Brain pericyte (primary cell): ENCODE measurements at regions not wholly inside any gene's neighbourhood (a gene's known extent, or its start where the extent isn't known, plus 50 kb on each side); places are given as distances from the start of the nearest gene placed in this dataset.
"Not testable (repeated sequence)": the region's sequence is repeated elsewhere in the genome, so short reads cannot be mapped to it uniquely, and the experiment has no call there.

Source experiments
- DNase-seq: peaks from one replicate; pipeline ENCODE4 v3.0.0-alpha.2; 2012; ENCODE audit warnings: low read depth, low spot score

- DNase-seq = no peak
Measured at GRCh38 chr4:28378109-28378830, 1517.6 kb downstream of the STIM2 start.

- no peak for DNase-seq
Measured at GRCh38 chr4:28385801-28386200, 1525.2 kb downstream of the STIM2 start.

GRCh38 chr4:28386776-28387175, 1526.1 kb downstream of the STIM2 start:
- no peak for DNase-seq

GRCh38 chr4:28388471-28388870, 1527.8 kb downstream of the STIM2 start:
- no peak for DNase-seq

- DNase-seq = no peak
Measured at GRCh38 chr4:28391877-28392276, 1531.2 kb downstream of the STIM2 start.

- no peak for DNase-seq
Measured at GRCh38 chr4:28402751-28403150, 1542.1 kb downstream of the STIM2 start.

- DNase-seq = no peak
Measured at GRCh38 chr4:28421221-28421620, 1560.6 kb downstream of the STIM2 start.

GRCh38 chr4:28426251-28426650, 1565.6 kb downstream of the STIM2 start:
- no peak for DNase-seq

- no peak for DNase-seq
Measured at GRCh38 chr4:28427306-28428085, 1566.9 kb downstream of the STIM2 start.

- DNase-seq = no peak
Measured at GRCh38 chr4:28432348-28433025, 1571.8 kb downstream of the STIM2 start.

- DNase-seq = no peak
Measured at GRCh38 chr4:28435314-28435713, 1574.7 kb downstream of the STIM2 start.

GRCh38 chr4:28436191-28437080, 1575.8 kb downstream of the STIM2 start:
- DNase-seq = no peak

- no peak for DNase-seq
Measured at GRCh38 chr4:28443371-28443770, 1582.7 kb downstream of the STIM2 start.

- DNase-seq = no peak
Measured at GRCh38 chr4:28443801-28444412, 1583.3 kb downstream of the STIM2 start.

- DNase-seq = no peak
Measured at GRCh38 chr4:28444886-28445496, 1584.3 kb downstream of the STIM2 start.

GRCh38 chr4:28449085-28449484, 1588.4 kb downstream of the STIM2 start:
- no peak for DNase-seq

- DNase-seq = no peak
Measured at GRCh38 chr4:28451346-28451745, 1590.7 kb downstream of the STIM2 start.

GRCh38 chr4:28462766-28463700, 1602.4 kb downstream of the STIM2 start:
- no peak for DNase-seq

- no peak for DNase-seq
Measured at GRCh38 chr4:28464823-28465222, 1604.2 kb downstream of the STIM2 start.

- DNase-seq = not testable (repeated sequence)
Measured at GRCh38 chr4:28466886-28467285, 1606.2 kb downstream of the STIM2 start.
